Naive B cell (primary cell): ENCODE measurements at regions not wholly inside any gene's neighbourhood (a gene's known extent, or its start where the extent isn't known, plus 50 kb on each side); places are given as distances from the start of the nearest gene placed in this dataset.
"Not testable (repeated sequence)": the region's sequence is repeated elsewhere in the genome, so short reads cannot be mapped to it uniquely, and the experiment has no call there.

Source experiments
- ATAC-seq, 2 donors: fragments of 150-1000 bp; cut with Tn5 transposase; 2 replicates each; pipeline ENCODE4 v1.10.0; 2021; ENCODE audit warnings: low read depth in 2 of 2, mild to moderate bottlenecking in 2 of 2, moderate library complexity in 2 of 2
- DNase-seq: peaks from one replicate; pipeline ENCODE4 v3.0.0; 2022
- H3K27ac Mint-ChIP-seq, 6 donors: one replicate each; pipeline ENCODE4 v1.8.0; 2020 to 2022; ENCODE audit warnings: mild to moderate bottlenecking in 6 of 6, mixed read lengths in 6 of 6, moderate library complexity in 5 of 6, inconsistent platforms in 2 of 6
- H3K27me3 Mint-ChIP-seq, 3 donors: one replicate each; pipeline ENCODE4 v1.8.0; 2021 to 2022; ENCODE audit warnings: mixed read lengths in 3 of 3, mild to moderate bottlenecking in 1 of 3
- H3K36me3 Mint-ChIP-seq, 2 donors: one replicate each; pipeline ENCODE4 v1.8.0; 2020 to 2022; ENCODE audit warnings: mixed read lengths in 2 of 2, inconsistent platforms in 1 of 2, mild to moderate bottlenecking in 1 of 2
- H3K4me1 Mint-ChIP-seq, 3 donors: one replicate each; pipeline ENCODE4 v1.8.0; 2020 to 2022; ENCODE audit warnings: mixed read lengths in 3 of 3, inconsistent platforms in 1 of 3, mild to moderate bottlenecking in 1 of 3, moderate library complexity in 1 of 3
- H3K4me3 Mint-ChIP-seq, 8 donors: one replicate each; pipeline ENCODE4 v1.8.0; 2020 to 2022; ENCODE audit warnings: mild to moderate bottlenecking in 8 of 8, mixed read lengths in 8 of 8, moderate library complexity in 8 of 8, inconsistent platforms in 2 of 8
- H3K9me3 Mint-ChIP-seq, 7 donors: one replicate each; pipeline ENCODE4 v1.8.0; 2020 to 2022; ENCODE audit warnings: mixed read lengths in 7 of 7, mild to moderate bottlenecking in 5 of 7, inconsistent platforms in 2 of 7, moderate library complexity in 1 of 7

GRCh38 chr7:4319280-4319679 is 362.8 kb upstream of the FOXK1 start:
- peaks cover 7 to 20% (median 13%) of the 10 kb centered on the region in 7 donors for H3K9me3 Mint-ChIP-seq
- H3K27me3 Mint-ChIP-seq = no peaks in the 10 kb centered on the region
- H3K4me1 Mint-ChIP-seq = no peaks in the 10 kb centered on the region
- ATAC-seq (no peak), DNase-seq (no peak)
- H3K27ac Mint-ChIP-seq = no peak overlapping the region
- no peak overlapping the region for H3K4me3 Mint-ChIP-seq
- H3K36me3 Mint-ChIP-seq = no peaks in the 10 kb centered on the region

GRCh38 chr7:4325732-4326131 is 356.4 kb upstream of the FOXK1 start:
- ATAC-seq (no peak), DNase-seq (no peak)
- Mint-ChIP-seq H3K27me3 (no peaks in the 10 kb centered on the region), H3K4me1 (no peaks in the 10 kb centered on the region), H3K27ac (no peak overlapping the region), H3K4me3 (no peak overlapping the region), H3K36me3 (no peaks in the 10 kb centered on the region), H3K9me3 (peaks cover 0 to 8% (median 5%) of the 10 kb centered on the region in 7 donors)

- Mint-ChIP-seq H3K27me3 (no peaks in the 10 kb centered on the region), H3K27ac (no peak overlapping the region), H3K36me3 (no peaks in the 10 kb centered on the region), H3K9me3 (peaks cover 0 to 3% (median 0%) of the 10 kb centered on the region in 7 donors), H3K4me1 (no peaks in the 10 kb centered on the region), H3K4me3 (no peak overlapping the region)
- DNase-seq (no peak), ATAC-seq (no peak)
Observed at GRCh38 chr7:4331711-4332110, 350.4 kb upstream of the FOXK1 start.

GRCh38 chr7:4338556-4338955 is 343.5 kb upstream of the FOXK1 start:
- Mint-ChIP-seq H3K4me3 (no peak overlapping the region), H3K27me3 (no peaks in the 10 kb centered on the region), H3K4me1 (no peaks in the 10 kb centered on the region), H3K36me3 (peaks cover 0 to 8% of the 10 kb centered on the region in 2 donors), H3K27ac (no peak overlapping the region), H3K9me3 (peaks cover 10 to 20% (median 13%) of the 10 kb centered on the region in 7 donors)
- no peak for DNase-seq
- ATAC-seq = no peak

GRCh38 chr7:4343272-4344247 is 338.5 kb upstream of the FOXK1 start:
- Mint-ChIP-seq H3K4me1 (no peaks in the 10 kb centered on the region), H3K9me3 (peaks cover 10 to 48% (median 17%) of the 10 kb centered on the region in 7 donors), H3K27ac (peak overlapping the region in 1 of 6 donors; percentile 24), H3K27me3 (no peaks in the 10 kb centered on the region), H3K4me3 (peak overlapping the region in 1 of 8 donors; percentile 10), H3K36me3 (peaks cover 0 to 8% of the 10 kb centered on the region in 2 donors)
- ATAC-seq (no peak), DNase-seq (no peak)

- ATAC-seq (no peak), DNase-seq (no peak)
- Mint-ChIP-seq H3K27ac (no peak overlapping the region), H3K36me3 (peaks cover 0 to 8% of the 10 kb centered on the region in 2 donors), H3K4me1 (no peaks in the 10 kb centered on the region), H3K9me3 (peaks cover 5 to 37% (median 13%) of the 10 kb centered on the region in 7 donors), H3K4me3 (no peak overlapping the region), H3K27me3 (no peaks in the 10 kb centered on the region)
Observed at GRCh38 chr7:4345004-4345403, 337.1 kb upstream of the FOXK1 start.

- H3K4me1 Mint-ChIP-seq = no peaks in the 10 kb centered on the region
- H3K36me3 Mint-ChIP-seq = no peaks in the 10 kb centered on the region
- no peaks in the 10 kb centered on the region for H3K27me3 Mint-ChIP-seq
- ATAC-seq (no peak), DNase-seq (no peak)
- no peak overlapping the region for H3K4me3 Mint-ChIP-seq
- H3K9me3 Mint-ChIP-seq = peaks cover 2 to 32% (median 9%) of the 10 kb centered on the region in 7 donors
- no peak overlapping the region for H3K27ac Mint-ChIP-seq
Observed at GRCh38 chr7:4352069-4352468, 330.0 kb upstream of the FOXK1 start.

GRCh38 chr7:4361774-4362173 is 320.3 kb upstream of the FOXK1 start:
- Mint-ChIP-seq H3K4me3 (no peak overlapping the region), H3K36me3 (no peaks in the 10 kb centered on the region), H3K9me3 (peaks cover 0 to 16% (median 8%) of the 10 kb centered on the region in 7 donors), H3K27ac (no peak overlapping the region), H3K27me3 (no peaks in the 10 kb centered on the region), H3K4me1 (no peaks in the 10 kb centered on the region)
- ATAC-seq = no peak
- DNase-seq = no peak

GRCh38 chr7:4383584-4383983 is 298.5 kb upstream of the FOXK1 start:
- H3K27me3 Mint-ChIP-seq = peaks cover 0 to 2% (median 0%) of the 10 kb centered on the region in 3 donors
- no peak overlapping the region for H3K4me3 Mint-ChIP-seq

GRCh38 chr7:4386190-4386589 is 295.9 kb upstream of the FOXK1 start:
- Mint-ChIP-seq H3K4me3 (no peak overlapping the region), H3K27ac (no peak overlapping the region), H3K36me3 (peaks cover 0 to 4% of the 10 kb centered on the region in 2 donors), H3K9me3 (peaks cover under 1 to 23% (median 17%) of the 10 kb centered on the region in 7 donors), H3K4me1 (no peaks in the 10 kb centered on the region), H3K27me3 (peaks cover 0 to 5% (median 0%) of the 10 kb centered on the region in 3 donors)
- ATAC-seq = no peak
- DNase-seq = no peak

More at GRCh38 chr7:4383584-4383983, 298.5 kb upstream of the FOXK1 start:
- no peaks in the 10 kb centered on the region for H3K4me1 Mint-ChIP-seq
- peak overlapping the region in 1 of 6 donors; percentile 38 for H3K27ac Mint-ChIP-seq
- peaks cover 2 to 20% (median 5%) of the 10 kb centered on the region in 7 donors for H3K9me3 Mint-ChIP-seq
- no peak for DNase-seq
- H3K36me3 Mint-ChIP-seq = no peaks in the 10 kb centered on the region
- ATAC-seq = no peak

GRCh38 chr7:4391103-4391502 is 291.0 kb upstream of the FOXK1 start:
- ATAC-seq, H3K36me3 Mint-ChIP-seq, H3K4me1 Mint-ChIP-seq, DNase-seq, H3K27me3 Mint-ChIP-seq: not testable (repeated sequence)
- peak overlapping the region in 1 of 8 donors; percentile 2 for H3K4me3 Mint-ChIP-seq
- H3K9me3 Mint-ChIP-seq = peaks cover 7 to 39% (median 25%) of the 10 kb centered on the region in 7 donors
- H3K27ac Mint-ChIP-seq = peak overlapping the region in 1 of 6 donors; percentile 49

GRCh38 chr7:4394736-4395135 is 287.4 kb upstream of the FOXK1 start:
- Mint-ChIP-seq H3K4me3 (no peak overlapping the region), H3K27me3 (no peaks in the 10 kb centered on the region), H3K36me3 (peaks cover 0 to 4% of the 10 kb centered on the region in 2 donors), H3K27ac (no peak overlapping the region), H3K9me3 (peaks cover 7 to 29% (median 16%) of the 10 kb centered on the region in 7 donors), H3K4me1 (no peaks in the 10 kb centered on the region)
- ATAC-seq = no peak
- DNase-seq = no peak

- DNase-seq (no peak), ATAC-seq (no peak)
- Mint-ChIP-seq H3K4me1 (no peaks in the 10 kb centered on the region), H3K27me3 (peaks cover 0 to 8% (median 0%) of the 10 kb centered on the region in 3 donors), H3K27ac (no peak overlapping the region), H3K4me3 (peak overlapping the region in 1 of 8 donors; percentile 10), H3K9me3 (peaks cover 5 to 26% (median 9%) of the 10 kb centered on the region in 7 donors), H3K36me3 (no peaks in the 10 kb centered on the region)
Observed at GRCh38 chr7:4399121-4399520, 283.0 kb upstream of the FOXK1 start.

GRCh38 chr7:4399596-4399995 is 282.5 kb upstream of the FOXK1 start:
- no peak for DNase-seq
- no peaks in the 10 kb centered on the region for H3K36me3 Mint-ChIP-seq
- H3K27me3 Mint-ChIP-seq = peaks cover 0 to 11% (median 0%) of the 10 kb centered on the region in 3 donors
- peaks cover 5 to 28% (median 8%) of the 10 kb centered on the region in 7 donors for H3K9me3 Mint-ChIP-seq
- H3K27ac Mint-ChIP-seq = no peak overlapping the region
- H3K4me1 Mint-ChIP-seq = no peaks in the 10 kb centered on the region
- ATAC-seq = no peak
- H3K4me3 Mint-ChIP-seq = no peak overlapping the region
